ENCODE measurements at regions not wholly inside any gene's neighbourhood (a gene's known extent, or its start where the extent isn't known, plus 50 kb on each side); places are given as distances from the start of the nearest gene placed in this dataset.

- H3K27me3 ChIP-seq = no peaks in the 10 kb centered on the region
- DNase-seq (ENCODE audit: extremely low spot score) = no peak
- intact Hi-C loops (cut with DNase I) = no loop called here
Measured at GRCh38 chr20:48571949-48572847, 255.6 kb downstream of the PREX1 start.

GRCh38 chr20:48569679-48570078 is 258.1 kb downstream of the PREX1 start:
- WGBS = 77% methylated on average over 9 of the region's 9 CpGs
- no peaks in the 10 kb centered on the region for H3K9me3 ChIP-seq
- no peak overlapping the region for H3K27ac ChIP-seq (replicated peaks in 1 of 4)
- no peaks in the 10 kb centered on the region for H3K4me1 ChIP-seq
- no peak overlapping the region for H3K4me3 ChIP-seq
- H3K36me3 ChIP-seq = no peaks in the 10 kb centered on the region
- TF ChIP-seq POLR2A (IDR thresholded peaks at IDR 0.05; ENCODE audit: low read depth) (no peak), EP300 (IDR thresholded peaks at IDR 0.05) (no peak), POLR2AphosphoS5 (IDR thresholded peaks at IDR 0.05) (no peak), CTCF (IDR thresholded peaks at IDR 0.05) (no peak)
- peaks cover 0 to 7% (median 0%) of the 10 kb centered on the region in 4 donors for H3K27me3 ChIP-seq
- DNase-seq (ENCODE audit: extremely low spot score) = no peak
- intact Hi-C loops (cut with DNase I) = no loop called here

More at GRCh38 chr20:48571949-48572847, 255.6 kb downstream of the PREX1 start:
- no peak overlapping the region for H3K4me3 ChIP-seq
- H3K9me3 ChIP-seq = no peaks in the 10 kb centered on the region
- no peaks in the 10 kb centered on the region for H3K36me3 ChIP-seq
- WGBS = 91% methylated on average over 13 of the region's 14 CpGs
- TF ChIP-seq CTCF (IDR thresholded peaks at IDR 0.05) (no peak), EP300 (IDR thresholded peaks at IDR 0.05) (no peak), POLR2AphosphoS5 (IDR thresholded peaks at IDR 0.05) (no peak), POLR2A (IDR thresholded peaks at IDR 0.05; ENCODE audit: low read depth) (no peak)
- no peak overlapping the region for H3K27ac ChIP-seq (replicated peaks in 1 of 4)
- H3K4me1 ChIP-seq = no peaks in the 10 kb centered on the region

GRCh38 chr20:48568520-48568919 is 259.3 kb downstream of the PREX1 start:
- 90% methylated on average over 5 of the region's 5 CpGs for WGBS

GRCh38 chr20:48567145-48567544 is 260.7 kb downstream of the PREX1 start:
- 69% methylated on average over 1 of the region's 5 CpGs for WGBS
- H3K9me3 ChIP-seq = no peaks in the 10 kb centered on the region
- H3K4me1 ChIP-seq = no peaks in the 10 kb centered on the region
- peaks cover 0 to 14% (median 0%) of the 10 kb centered on the region in 4 donors for H3K27me3 ChIP-seq
- no peak for DNase-seq (ENCODE audit: extremely low spot score)
- intact Hi-C loops (cut with DNase I) = no loop called here
- H3K4me3 ChIP-seq = no peak overlapping the region
- no peak overlapping the region for H3K27ac ChIP-seq (replicated peaks in 1 of 4)
- H3K36me3 ChIP-seq = no peaks in the 10 kb centered on the region
- TF ChIP-seq POLR2A (IDR thresholded peaks at IDR 0.05; ENCODE audit: low read depth) = no peak
- no peak for TF ChIP-seq EP300 (IDR thresholded peaks at IDR 0.05)
- no peak for TF ChIP-seq POLR2AphosphoS5 (IDR thresholded peaks at IDR 0.05)
- TF ChIP-seq CTCF (IDR thresholded peaks at IDR 0.05) = no peak

More at GRCh38 chr20:48568520-48568919, 259.3 kb downstream of the PREX1 start:
- Histone ChIP-seq H3K4me1 (no peaks in the 10 kb centered on the region), H3K27ac (replicated peaks in 1 of 4) (no peak overlapping the region), H3K36me3 (no peaks in the 10 kb centered on the region), H3K4me3 (no peak overlapping the region), H3K27me3 (peaks cover 0 to 14% (median 0%) of the 10 kb centered on the region in 4 donors), H3K9me3 (no peaks in the 10 kb centered on the region)
- DNase-seq (ENCODE audit: extremely low spot score) = no peak
- TF ChIP-seq POLR2A (IDR thresholded peaks at IDR 0.05; ENCODE audit: low read depth) (no peak), EP300 (IDR thresholded peaks at IDR 0.05) (no peak), CTCF (IDR thresholded peaks at IDR 0.05) (no peak), POLR2AphosphoS5 (IDR thresholded peaks at IDR 0.05) (no peak)
- intact Hi-C loops (cut with DNase I) = no loop called here
